K562 (cell line): ENCODE measurements at regions not wholly inside any gene's neighbourhood (a gene's known extent, or its start where the extent isn't known, plus 50 kb on each side); places are given as distances from the start of the nearest gene placed in this dataset.

Experiments used
- ATF3 ChIP-seq, 2 experiments: fragments of 450-650 bp in 1 of 2; sonication (generic) in 1 of 2; formaldehyde crosslinking in 1 of 2; IDR thresholded peaks in 1 of 2; conservative IDR thresholded peaks in 1 of 2; 2 replicates each; pipeline versions ENCODE4 v1.6.1 to v1.8.1; 2016 to 2023; ENCODE audit warnings: mild to moderate bottlenecking in 2 of 2, moderate library complexity in 2 of 2, inconsistent platforms in 1 of 2, missing genetic modification reagents in 1 of 2
- DNMT1 ChIP-seq: fragments of 450-650 bp; IDR thresholded peaks from 2 replicates; pipeline ENCODE4 v1.6.1; 2016; ENCODE audit warnings: antibody characterized with exemption, mild to moderate bottlenecking
- EP300 ChIP-seq: IDR thresholded peaks from 2 replicates; pipeline ENCODE4 v1.6.1; 2012; ENCODE audit warnings: low read length, improper control_type of control experiment
- EZH2 ChIP-seq: IDR thresholded peaks from 2 replicates; pipeline ENCODE4 v1.6.1; 2012; ENCODE audit warnings: low read depth, mild to moderate bottlenecking, inconsistent platforms, low read length, borderline replicate concordance
- HMG20B ChIP-seq: fragments of 250-450 bp; sonication (Bioruptor Pico); IDR thresholded peaks from 2 replicates; pipeline ENCODE4 v1.5.0; 2021; ENCODE audit warnings: mild to moderate bottlenecking
- MCM7 ChIP-seq, 2 experiments: fragments of 450-650 bp; IDR thresholded peaks; 2 replicates each; pipeline ENCODE4 v1.6.1; 2016 to 2018
- PCBP1 ChIP-seq: fragments of 200-400 bp; formaldehyde crosslinking; IDR thresholded peaks from 2 replicates; pipeline ENCODE4 v1.6.1; 2018; ENCODE audit warnings: mild to moderate bottlenecking, low read depth, low read length; ENCODE audit not compliant: poor library complexity, severe bottlenecking
- PHF8 ChIP-seq: fragments of 200-600 bp; sonication (generic); IDR thresholded peaks from 2 replicates; pipeline ENCODE4 v1.6.1; 2012; ENCODE audit warnings: mixed run types, mild to moderate bottlenecking, inconsistent platforms, low read length, moderate library complexity, borderline replicate concordance
- WHSC1 ChIP-seq: IDR thresholded peaks from one replicate; pipeline ENCODE4 v1.6.1; 2012; ENCODE audit warnings: low read length, control low read depth, inconsistent platforms
- XRCC3 ChIP-seq: fragments of 450-650 bp; IDR thresholded peaks from 2 replicates; pipeline ENCODE4 v1.6.1; 2017; ENCODE audit warnings: mild to moderate bottlenecking, moderate library complexity
- XRCC5 ChIP-seq: fragments of 200-400 bp; formaldehyde crosslinking; IDR thresholded peaks from 2 replicates; pipeline ENCODE4 v1.6.1; 2017; ENCODE audit warnings: low read depth, mild to moderate bottlenecking, low read length
- YY1 ChIP-seq, 3 experiments: IDR thresholded peaks; 2 replicates each; pipeline ENCODE4 v1.6.1; 2011; ENCODE audit warnings: low read length in 2 of 3, mild to moderate bottlenecking in 2 of 3, moderate library complexity in 2 of 3, borderline replicate concordance in 1 of 3, control low read depth in 1 of 3, low read depth in 1 of 3; ENCODE audit not compliant: insufficient read depth in 3 of 3, insufficient replicate concordance in 2 of 3, control insufficient read depth in 1 of 3, insufficient read length in 1 of 3; ENCODE audit errors: extremely low read depth in 1 of 3
- ZFP1 ChIP-seq: fragments of 450-650 bp; formaldehyde crosslinking; IDR thresholded peaks from 2 replicates; pipeline ENCODE4 v1.4.0; 2020; ENCODE audit warnings: mild to moderate bottlenecking, mixed read lengths
- ZNF316 ChIP-seq: fragments of 450-650 bp; IDR thresholded peaks from 2 replicates; pipeline ENCODE4 v1.6.1; 2016
- ZNF695 ChIP-seq: fragments of 450-650 bp; formaldehyde crosslinking; IDR thresholded peaks from 2 replicates; pipeline ENCODE4 v1.4.0; 2020; ENCODE audit warnings: mild to moderate bottlenecking, moderate library complexity

GRCh38 chr1:219478811-219479210, 134.1 kb downstream of the ZC3H11B start (continued):
- no peak for TF ChIP-seq ZNF695 (CRISPR knock-in tag)
- no peak for TF ChIP-seq XRCC5
- TF ChIP-seq YY1 (IDR thresholded peaks at IDR 0.05; ENCODE audit: borderline replicate concordance in 1 of 3, control insufficient read depth in 1 of 3, extremely low read depth in 1 of 3, insufficient read depth in 3 of 3, insufficient read length in 1 of 3, insufficient replicate concordance in 2 of 3, low read depth in 1 of 3, low read length in 2 of 3), result no peak
- TF ChIP-seq PCBP1, result no peak
- TF ChIP-seq HMG20B (CRISPR knock-in tag), result no peak
- no peak for TF ChIP-seq MCM7 (IDR thresholded peaks at IDR 0.05)
- no peak for TF ChIP-seq ZFP1 (CRISPR knock-in tag)
- no peak for TF ChIP-seq EP300
- TF ChIP-seq ZNF316, result no peak
- TF ChIP-seq ATF3 (IDR thresholded peaks at IDR 0.05), result no peak
- no peak for TF ChIP-seq ATF3 (CRISPR knock-in tag; conservative IDR thresholded peaks at IDR 0.05)
- TF ChIP-seq EZH2, result no peak
- TF ChIP-seq DNMT1, result no peak
- no peak for TF ChIP-seq WHSC1
- no peak for TF ChIP-seq PHF8
- TF ChIP-seq XRCC3, result no peak
